Caki2 (cell line): ENCODE measurements at regions not wholly inside any gene's neighbourhood (a gene's known extent, or its start where the extent isn't known, plus 50 kb on each side); places are given as distances from the start of the nearest gene placed in this dataset.

Experiments used
- DNase-seq: peaks from one replicate; pipeline ENCODE4 v3.0.0-alpha.2; 2015; ENCODE audit warnings: low read depth
- in situ Hi-C: cut with HindIII; loops from 2 replicates; pipeline ENCODE4 v1.10.0; 2016; ENCODE audit warnings: low sequenced_read_pairs, low pct_unique_long_range_greater_than_20kb, mixed read lengths

- in situ Hi-C loops, result no loop called here
- DNase-seq, result no peak
These were observed 199.9 kb upstream of the KLF14 start for GRCh38 chr7:130933919-130934318.

DNA sequence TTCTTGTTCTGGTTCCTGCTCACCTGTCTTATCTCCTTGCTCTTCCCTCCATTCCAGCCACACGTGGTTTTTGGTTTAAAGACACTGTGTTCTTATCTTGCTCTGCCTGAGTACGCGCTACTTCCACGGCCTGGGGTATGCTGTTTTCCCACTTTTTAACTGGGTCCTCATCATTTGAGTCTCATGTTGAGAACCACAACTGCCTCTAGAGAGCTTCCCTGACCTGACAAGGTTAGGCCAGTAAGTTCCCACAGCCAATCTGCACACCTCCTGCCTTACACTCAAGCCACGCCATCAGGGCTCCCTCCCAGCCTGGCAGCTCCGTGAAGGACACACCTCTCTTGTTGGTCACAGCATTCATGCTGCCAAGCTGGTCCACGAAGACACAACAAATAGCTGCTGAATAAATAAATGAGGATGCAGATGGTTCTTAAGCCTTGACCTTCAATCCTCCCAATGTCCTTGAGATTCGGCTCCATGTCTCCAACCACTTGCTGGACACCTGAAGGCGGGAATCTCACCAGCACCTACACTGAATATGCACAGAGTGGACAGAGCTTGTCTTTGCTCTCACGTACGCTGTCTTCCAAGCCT, 201.7 kb upstream of the KLF14 start:
- in situ Hi-C loops, result no loop called here
- no peak for DNase-seq

GRCh38 chr7:130936202-130936931, 202.4 kb upstream of the KLF14 start:
- DNase-seq, result no peak
- in situ Hi-C loops, result no loop called here

- in situ Hi-C loops, result no loop called here
- DNase-seq, result no peak
These were observed 203.0 kb upstream of the KLF14 start for GRCh38 chr7:130937016-130937415.

- in situ Hi-C loops, result no loop called here
- DNase-seq, result no peak
These were observed 203.8 kb upstream of the KLF14 start for GRCh38 chr7:130937830-130938229.

GRCh38 chr7:130938661-130939060, 204.7 kb upstream of the KLF14 start:
- in situ Hi-C loops, result no loop called here
- no peak for DNase-seq

- no peak for DNase-seq
- in situ Hi-C loops, result no loop called here
These were observed 205.5 kb upstream of the KLF14 start for GRCh38 chr7:130939321-130940095.

GRCh38 chr7:130940326-130940725, 206.3 kb upstream of the KLF14 start:
- no peak for DNase-seq
- in situ Hi-C loops, result no loop called here

GRCh38 chr7:130940907-130941306, 206.9 kb upstream of the KLF14 start:
- no peak for DNase-seq
- in situ Hi-C loops, result no loop called here

- in situ Hi-C loops, result no loop called here
- no peak for DNase-seq
These were observed 207.6 kb upstream of the KLF14 start for GRCh38 chr7:130941322-130942210.

DNA sequence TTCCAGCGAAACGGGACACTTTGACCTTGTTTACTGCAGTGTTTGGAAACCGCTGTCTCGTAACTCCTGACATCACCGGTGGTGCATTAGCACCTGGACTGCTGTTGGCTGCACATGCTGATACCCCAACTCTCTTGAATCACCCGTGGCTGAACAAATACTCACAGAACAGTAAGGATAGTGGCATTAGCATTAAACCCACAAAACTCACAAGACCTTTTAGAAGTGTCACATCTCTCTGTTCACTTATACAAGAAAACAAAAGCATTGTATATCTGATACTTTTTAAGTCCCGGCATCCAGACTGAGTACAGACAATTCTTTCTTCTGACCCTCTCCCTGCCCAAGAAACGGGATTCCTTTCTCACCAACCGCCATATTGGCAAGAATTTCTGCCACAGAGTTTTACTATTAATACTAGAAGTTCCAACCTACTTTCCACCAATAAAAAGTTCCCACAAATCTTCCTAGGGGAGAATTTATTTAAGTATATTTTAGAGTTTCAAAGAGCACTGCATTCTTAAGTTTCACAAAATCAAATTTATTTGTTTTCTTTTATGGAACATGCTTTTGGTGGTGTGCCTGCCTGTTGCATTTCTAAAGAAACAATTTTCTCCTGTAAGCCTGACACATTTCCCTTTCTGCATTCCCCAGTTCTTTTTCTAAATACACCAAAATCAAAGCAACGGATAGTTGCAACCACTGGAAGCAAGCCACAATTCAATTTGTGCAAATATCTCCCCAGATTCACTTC, 208.4 kb upstream of the KLF14 start:
- DNase-seq, result no peak
- in situ Hi-C loops, result no loop called here

DNA sequence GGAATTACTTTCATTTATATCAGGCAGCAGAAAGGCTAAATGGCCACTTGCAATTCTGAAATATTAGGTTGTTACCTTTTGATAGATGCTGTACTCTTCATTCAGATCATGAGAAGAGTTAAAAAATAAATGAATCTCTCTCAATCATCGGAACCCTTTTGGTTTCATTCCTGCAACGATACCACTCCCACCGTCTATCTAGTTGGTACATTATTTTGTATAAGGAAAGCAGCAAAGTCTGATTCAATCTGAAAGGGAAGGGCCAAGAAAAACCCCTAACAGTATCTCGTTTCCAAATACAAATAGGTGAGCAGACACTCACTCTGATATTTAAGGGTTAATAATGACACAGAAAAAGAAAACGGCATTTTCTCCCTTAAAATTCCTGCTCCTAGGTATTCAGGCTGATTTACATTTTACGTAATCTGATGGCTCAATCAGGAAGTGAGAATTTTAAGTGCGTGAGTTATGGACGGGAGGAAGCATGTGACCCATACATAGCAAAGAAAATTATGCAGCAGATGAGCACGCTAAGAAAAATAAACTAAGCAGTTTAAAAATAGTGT, 209.4 kb upstream of the KLF14 start:
- no peak for DNase-seq

GRCh38 chr7:130943981-130944380, 210.0 kb upstream of the KLF14 start:
- in situ Hi-C loops, result no loop called here
- no peak for DNase-seq

More for the DNA sequence above, 209.4 kb upstream of the KLF14 start:
- in situ Hi-C loops, result no loop called here

- no peak for DNase-seq
- in situ Hi-C loops, result no loop called here
These were observed 211.0 kb upstream of the KLF14 start for GRCh38 chr7:130944997-130945396.

- DNase-seq, result no peak
- in situ Hi-C loops, result no loop called here
These were observed 211.4 kb upstream of the KLF14 start for GRCh38 chr7:130945411-130945811.

DNA sequence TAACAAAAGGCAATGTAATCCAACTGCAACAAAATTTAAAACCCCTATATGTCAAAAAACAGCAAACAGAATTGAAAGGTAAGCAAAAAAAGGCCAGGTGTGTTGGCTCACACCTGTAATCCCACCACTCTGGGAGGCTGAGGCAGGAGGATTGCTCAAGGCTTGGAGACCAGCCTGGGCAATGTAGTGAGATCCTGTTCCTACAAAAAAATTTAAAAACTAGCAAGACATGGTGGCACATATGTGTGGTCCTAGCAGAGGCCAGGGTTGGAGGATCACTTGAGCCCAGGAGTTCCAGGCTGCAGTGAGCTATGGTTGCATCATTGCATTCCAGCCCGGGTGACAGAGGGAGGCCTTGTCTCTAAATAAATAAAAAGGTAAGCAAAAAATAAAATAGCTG, 212.1 kb upstream of the KLF14 start:
- in situ Hi-C loops, result no loop called here
- DNase-seq, result no peak

GRCh38 chr7:130947792-130948580, 214.0 kb upstream of the KLF14 start:
- DNase-seq, result no peak
- in situ Hi-C loops, result no loop called here
